HL-60 (cell line): ENCODE measurements at regions not wholly inside any gene's neighbourhood (a gene's known extent, or its start where the extent isn't known, plus 50 kb on each side); places are given as distances from the start of the nearest gene placed in this dataset.

Experiments used
- DNase-seq, 2 experiments: peaks; one replicate each; pipeline ENCODE4 v3.0.0-alpha.2; 2010 to 2020; ENCODE audit warnings: low read depth in 1 of 2, low spot score in 1 of 2
- H3K27ac ChIP-seq: fragments of 250-450 bp; sonication (Bioruptor Pico); replicated peaks from 2 replicates; pipeline ENCODE4 v1.5.1; 2020; ENCODE audit warnings: mild to moderate bottlenecking, moderate library complexity
- H3K27me3 ChIP-seq: fragments of 250-450 bp; sonication (Bioruptor Pico); 2 replicates; pipeline ENCODE4 v1.5.1; 2021; ENCODE audit warnings: mild to moderate bottlenecking, moderate library complexity; ENCODE audit not compliant: insufficient read depth, poor library complexity, severe bottlenecking
- H3K4me3 ChIP-seq: replicated peaks from 2 replicates; pipeline ENCODE4 v1.5.1; 2011; ENCODE audit warnings: mild to moderate bottlenecking, control low read depth, low read length; ENCODE audit not compliant: insufficient read depth
- GABPA ChIP-seq: IDR thresholded peaks from 2 replicates; pipeline ENCODE4 v1.6.1; 2012; ENCODE audit warnings: low read depth
- POLR2AphosphoS5 ChIP-seq: IDR thresholded peaks from 2 replicates; pipeline ENCODE4 v1.6.1; 2012; ENCODE audit warnings: low read depth
- SPI1 ChIP-seq: IDR thresholded peaks from 2 replicates; pipeline ENCODE4 v1.6.1; 2012; ENCODE audit warnings: low read depth, mild to moderate bottlenecking, borderline replicate concordance
- TF ChIP-seq, protein P1 (sequence below): IDR thresholded peaks from one replicate; pipeline ENCODE4 v1.5.1; 2011; ENCODE audit warnings: low read length, control low read depth, inconsistent platforms; ENCODE audit not compliant: insufficient read depth
- TF ChIP-seq, protein P2 (sequence below): IDR thresholded peaks from 2 replicates; pipeline ENCODE4 v1.6.1; 2012; ENCODE audit warnings: low read depth; ENCODE audit not compliant: insufficient replicate concordance

DNA sequence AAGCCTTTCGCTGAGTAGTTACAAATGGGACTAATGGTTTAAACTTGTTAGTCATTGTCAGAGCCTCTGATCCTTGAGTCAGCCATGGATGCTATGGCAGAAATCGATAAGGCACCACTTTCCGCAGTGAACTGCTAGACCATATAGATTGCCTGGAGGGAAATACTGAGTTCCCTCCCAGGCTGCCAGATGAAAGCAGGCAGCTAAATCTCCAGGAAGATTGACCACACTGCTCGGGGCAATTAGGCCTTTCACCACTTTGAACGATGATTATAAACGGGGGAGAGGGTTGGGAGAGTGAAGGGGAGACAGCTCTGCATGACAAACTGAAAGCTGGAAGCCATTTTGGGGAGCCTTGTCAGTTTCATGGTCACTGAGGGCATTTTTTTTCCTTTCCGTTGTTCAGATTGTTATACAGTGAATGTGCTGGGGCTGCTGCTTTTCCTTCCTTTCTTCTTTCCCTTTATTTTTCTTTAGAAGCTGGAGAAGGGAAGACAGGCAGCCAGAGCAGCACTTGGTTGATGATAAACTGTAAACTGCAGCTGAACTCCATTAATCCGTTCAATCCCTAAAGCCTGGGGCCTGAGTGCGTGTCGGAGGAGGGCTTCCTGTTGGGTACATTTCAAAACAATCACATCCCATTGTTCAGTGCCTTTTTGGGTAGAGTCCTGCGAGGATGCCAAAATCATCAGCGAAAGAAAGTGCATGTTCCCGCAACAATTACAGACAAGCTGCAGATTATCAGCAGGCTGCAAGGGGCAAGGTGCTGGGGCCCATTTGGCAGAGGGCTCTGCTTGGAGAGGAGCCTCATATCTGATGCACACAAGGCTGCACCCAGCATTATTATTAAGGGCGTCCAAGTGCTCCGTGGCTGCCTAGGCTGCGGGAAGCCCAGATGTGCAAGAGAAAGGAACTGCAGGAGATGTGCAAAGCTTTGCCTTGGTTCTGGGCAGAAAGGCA, 308.4 kb downstream of the PSAT1 start:
- TF ChIP-seq, protein P1, sequence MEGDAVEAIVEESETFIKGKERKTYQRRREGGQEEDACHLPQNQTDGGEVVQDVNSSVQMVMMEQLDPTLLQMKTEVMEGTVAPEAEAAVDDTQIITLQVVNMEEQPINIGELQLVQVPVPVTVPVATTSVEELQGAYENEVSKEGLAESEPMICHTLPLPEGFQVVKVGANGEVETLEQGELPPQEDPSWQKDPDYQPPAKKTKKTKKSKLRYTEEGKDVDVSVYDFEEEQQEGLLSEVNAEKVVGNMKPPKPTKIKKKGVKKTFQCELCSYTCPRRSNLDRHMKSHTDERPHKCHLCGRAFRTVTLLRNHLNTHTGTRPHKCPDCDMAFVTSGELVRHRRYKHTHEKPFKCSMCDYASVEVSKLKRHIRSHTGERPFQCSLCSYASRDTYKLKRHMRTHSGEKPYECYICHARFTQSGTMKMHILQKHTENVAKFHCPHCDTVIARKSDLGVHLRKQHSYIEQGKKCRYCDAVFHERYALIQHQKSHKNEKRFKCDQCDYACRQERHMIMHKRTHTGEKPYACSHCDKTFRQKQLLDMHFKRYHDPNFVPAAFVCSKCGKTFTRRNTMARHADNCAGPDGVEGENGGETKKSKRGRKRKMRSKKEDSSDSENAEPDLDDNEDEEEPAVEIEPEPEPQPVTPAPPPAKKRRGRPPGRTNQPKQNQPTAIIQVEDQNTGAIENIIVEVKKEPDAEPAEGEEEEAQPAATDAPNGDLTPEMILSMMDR: no peak
- TF ChIP-seq POLR2AphosphoS5: no peak
- no peak for TF ChIP-seq GABPA
- no peak for TF ChIP-seq SPI1
- TF ChIP-seq, protein P2, sequence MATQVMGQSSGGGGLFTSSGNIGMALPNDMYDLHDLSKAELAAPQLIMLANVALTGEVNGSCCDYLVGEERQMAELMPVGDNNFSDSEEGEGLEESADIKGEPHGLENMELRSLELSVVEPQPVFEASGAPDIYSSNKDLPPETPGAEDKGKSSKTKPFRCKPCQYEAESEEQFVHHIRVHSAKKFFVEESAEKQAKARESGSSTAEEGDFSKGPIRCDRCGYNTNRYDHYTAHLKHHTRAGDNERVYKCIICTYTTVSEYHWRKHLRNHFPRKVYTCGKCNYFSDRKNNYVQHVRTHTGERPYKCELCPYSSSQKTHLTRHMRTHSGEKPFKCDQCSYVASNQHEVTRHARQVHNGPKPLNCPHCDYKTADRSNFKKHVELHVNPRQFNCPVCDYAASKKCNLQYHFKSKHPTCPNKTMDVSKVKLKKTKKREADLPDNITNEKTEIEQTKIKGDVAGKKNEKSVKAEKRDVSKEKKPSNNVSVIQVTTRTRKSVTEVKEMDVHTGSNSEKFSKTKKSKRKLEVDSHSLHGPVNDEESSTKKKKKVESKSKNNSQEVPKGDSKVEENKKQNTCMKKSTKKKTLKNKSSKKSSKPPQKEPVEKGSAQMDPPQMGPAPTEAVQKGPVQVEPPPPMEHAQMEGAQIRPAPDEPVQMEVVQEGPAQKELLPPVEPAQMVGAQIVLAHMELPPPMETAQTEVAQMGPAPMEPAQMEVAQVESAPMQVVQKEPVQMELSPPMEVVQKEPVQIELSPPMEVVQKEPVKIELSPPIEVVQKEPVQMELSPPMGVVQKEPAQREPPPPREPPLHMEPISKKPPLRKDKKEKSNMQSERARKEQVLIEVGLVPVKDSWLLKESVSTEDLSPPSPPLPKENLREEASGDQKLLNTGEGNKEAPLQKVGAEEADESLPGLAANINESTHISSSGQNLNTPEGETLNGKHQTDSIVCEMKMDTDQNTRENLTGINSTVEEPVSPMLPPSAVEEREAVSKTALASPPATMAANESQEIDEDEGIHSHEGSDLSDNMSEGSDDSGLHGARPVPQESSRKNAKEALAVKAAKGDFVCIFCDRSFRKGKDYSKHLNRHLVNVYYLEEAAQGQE: no peak
- Histone ChIP-seq H3K27me3 (peaks cover 3% of the 10 kb centered on the region), H3K4me3 (no peak overlapping the region), H3K27ac (no peak overlapping the region)
- no peak for DNase-seq

DNA sequence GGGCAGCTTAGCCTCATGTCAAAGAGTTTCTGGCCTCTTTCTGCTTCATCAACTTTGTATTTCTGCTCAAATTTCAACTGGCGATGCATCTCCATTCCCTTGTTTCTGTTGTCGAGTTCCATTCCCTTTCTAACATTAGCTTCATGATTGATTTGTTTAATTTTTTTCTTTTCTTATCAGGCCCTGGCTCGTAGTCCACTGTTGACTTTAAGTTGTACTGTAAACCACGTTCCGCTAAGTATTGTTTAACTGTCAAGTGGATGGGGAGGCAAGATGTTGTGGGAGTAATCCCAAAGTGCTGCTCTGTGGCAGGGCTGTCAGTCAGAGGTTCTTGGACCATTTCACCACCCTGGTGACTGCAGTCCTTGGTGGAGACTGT, 309.1 kb downstream of the PSAT1 start:
- DNase-seq: no peak
- no peak overlapping the region for H3K4me3 ChIP-seq

DNA sequence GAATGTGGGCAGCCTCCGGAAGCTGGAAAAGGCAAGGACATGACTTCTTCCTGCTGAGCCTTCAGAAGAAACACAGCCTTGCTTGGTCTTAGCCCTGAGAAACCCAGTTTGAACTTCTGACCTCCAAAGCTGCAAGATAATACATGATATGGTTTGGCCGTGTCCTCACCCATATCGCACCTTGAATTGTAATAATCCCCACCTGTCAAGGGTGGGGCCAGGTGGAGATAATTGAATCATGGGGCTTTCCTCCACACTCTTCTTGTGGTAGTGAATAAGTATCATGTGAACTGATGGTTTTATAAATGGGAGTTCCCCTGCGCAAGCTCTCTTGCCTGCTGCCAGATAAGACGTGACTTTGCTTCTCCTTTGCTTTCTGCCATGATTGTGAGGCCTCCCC, 310.9 kb downstream of the PSAT1 start:
- no peak overlapping the region for H3K27ac ChIP-seq
- no peak overlapping the region for H3K4me3 ChIP-seq
- peaks cover under 1% of the 10 kb centered on the region for H3K27me3 ChIP-seq
- TF ChIP-seq, protein P2: no peak
- TF ChIP-seq SPI1 (no peak), GABPA (no peak), POLR2AphosphoS5 (no peak)
- TF ChIP-seq, protein P1: no peak
- no peak for DNase-seq

More for the DNA sequence above, 309.1 kb downstream of the PSAT1 start:
- Histone ChIP-seq H3K27ac (no peak overlapping the region), H3K27me3 (peaks cover 3% of the 10 kb centered on the region)
- TF ChIP-seq GABPA (no peak), POLR2AphosphoS5 (no peak), SPI1 (no peak)
- TF ChIP-seq, protein P2: no peak
- TF ChIP-seq, protein P1: no peak
